ENCODE measurements at regions not wholly inside any gene's neighbourhood (a gene's known extent, or its start where the extent isn't known, plus 50 kb on each side); places are given as distances from the start of the nearest gene placed in this dataset.

DNA sequence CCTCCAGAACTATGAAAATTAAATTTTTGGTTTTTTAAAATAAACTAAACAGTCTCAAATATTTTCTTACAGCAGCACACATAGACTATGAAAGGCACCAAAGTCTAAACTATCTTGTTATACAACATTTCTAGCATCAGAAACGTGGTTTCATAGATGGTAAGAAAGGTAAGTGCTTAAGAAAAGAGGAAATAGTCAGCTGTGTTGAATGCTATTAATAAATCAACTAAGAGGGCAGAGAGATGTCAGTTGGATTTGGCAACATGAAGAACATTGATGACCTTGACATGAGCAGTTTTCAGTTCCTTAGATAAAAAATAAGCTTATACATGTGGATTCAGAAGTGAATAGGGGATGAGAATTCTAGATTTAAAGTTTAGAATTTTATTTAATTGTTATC lies 113.6 kb downstream of the RFX6 start:
- TF ChIP-seq FOXM1 (IDR thresholded peaks at IDR 0.05; ENCODE audit: borderline replicate concordance), result no peak
- TF ChIP-seq LEF1 (IDR thresholded peaks at IDR 0.05; ENCODE audit: borderline replicate concordance), result no peak
- TF ChIP-seq ELF4 (IDR thresholded peaks at IDR 0.05), result no peak
- TF ChIP-seq SP1 (IDR thresholded peaks at IDR 0.05), result no peak
- TF ChIP-seq FOXK2 (IDR thresholded peaks at IDR 0.05), result no peak
- TF ChIP-seq HDGF (IDR thresholded peaks at IDR 0.05; ENCODE audit: borderline replicate concordance), result no peak
- no peak for TF ChIP-seq FOXA1 (IDR thresholded peaks at IDR 0.05)
- TF ChIP-seq SUZ12 (IDR thresholded peaks at IDR 0.05), result no peak
- TF ChIP-seq L3MBTL2 (conservative IDR thresholded peaks at IDR 0.05), result no peak
- no peak for TF ChIP-seq TARDBP (IDR thresholded peaks at IDR 0.05)

All from HEK293T (cell line).